GM18526 (cell line): ENCODE measurements at regions not wholly inside any gene's neighbourhood (a gene's known extent, or its start where the extent isn't known, plus 50 kb on each side); places are given as distances from the start of the nearest gene placed in this dataset.

Source experiments
- POLR2A ChIP-seq: IDR thresholded peaks from 3 replicates; pipeline ENCODE4 v1.6.1; 2011; ENCODE audit not compliant: insufficient read length; ENCODE audit errors: extremely low read depth

GRCh38 chrX:73930300-73930699 is 77.8 kb upstream of the XIST start:
- no peak for TF ChIP-seq POLR2A

DNA sequence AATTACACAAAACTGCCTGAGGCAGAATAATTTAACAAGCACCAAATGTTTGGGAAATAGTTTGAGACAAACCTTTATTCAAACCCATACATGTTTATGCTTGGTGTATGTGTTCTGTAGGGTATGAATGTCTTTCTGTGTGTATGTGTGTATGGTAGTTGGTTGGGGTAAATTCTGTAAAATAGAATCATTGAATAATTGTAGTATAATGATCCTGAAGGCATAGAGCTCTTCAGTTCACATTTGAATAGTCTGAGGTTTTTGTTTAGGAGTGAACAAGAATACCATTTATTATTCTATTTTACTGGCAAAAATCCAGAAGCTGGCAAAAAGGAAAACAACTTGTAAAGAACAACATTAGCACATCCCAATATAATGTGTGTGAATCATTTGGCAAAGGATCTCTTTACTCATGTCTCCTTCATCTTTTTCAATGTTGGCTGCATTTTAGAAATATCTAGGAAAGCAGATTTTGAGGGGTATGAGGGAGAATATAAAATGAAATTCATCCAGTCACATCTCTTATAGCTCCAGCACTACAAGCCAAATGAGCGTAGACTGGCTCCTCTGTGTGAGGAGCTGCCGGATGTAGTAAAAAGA is 70.4 kb upstream of the XIST start:
- no peak for TF ChIP-seq POLR2A

- no peak for TF ChIP-seq POLR2A
These were observed 64.6 kb upstream of the XIST start for GRCh38 chrX:73916931-73917667.

DNA sequence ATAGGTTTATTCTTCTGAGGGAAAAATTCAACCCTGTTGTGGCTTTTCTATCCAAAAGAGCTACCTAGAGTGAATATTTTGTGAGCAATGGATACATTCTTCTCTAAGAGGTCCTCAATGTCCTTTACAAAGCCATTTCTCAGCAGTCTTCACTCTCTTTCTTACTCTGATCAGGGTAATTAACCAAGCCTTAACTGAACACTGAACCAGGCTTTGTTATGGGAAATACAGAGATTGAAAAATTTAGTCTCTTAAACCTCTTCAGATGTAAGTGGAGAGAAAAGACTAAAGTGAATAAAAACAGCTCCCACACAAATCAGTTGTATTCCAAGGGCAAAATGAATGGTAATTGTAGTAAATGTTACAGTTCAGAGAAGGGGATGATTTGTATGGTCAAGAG is 64.0 kb upstream of the XIST start:
- no peak for TF ChIP-seq POLR2A

- no peak for TF ChIP-seq POLR2A
These were observed 61.1 kb upstream of the XIST start for GRCh38 chrX:73913580-73913979.

DNA sequence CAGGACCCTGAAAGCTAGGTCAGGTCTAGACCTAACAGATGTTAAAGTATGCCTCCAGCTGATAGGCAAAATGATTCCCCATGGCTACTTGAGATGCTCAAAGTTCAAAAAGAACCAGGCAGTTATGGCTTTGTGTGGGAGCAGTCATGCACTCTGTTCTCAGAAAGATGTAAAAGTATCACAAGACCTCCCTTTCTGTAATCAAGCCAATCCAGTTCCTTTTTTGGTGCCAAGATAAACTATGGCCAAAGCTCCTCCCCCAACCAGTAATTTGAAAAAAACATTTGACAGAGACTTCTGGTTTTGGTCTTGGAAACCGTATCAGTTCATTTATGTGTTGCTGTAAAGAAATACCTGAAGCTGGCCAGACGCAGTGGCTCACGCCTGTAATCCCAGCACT is 51.4 kb upstream of the XIST start:
- TF ChIP-seq POLR2A, result no peak
